ENCODE measurements at regions not wholly inside any gene's neighbourhood (a gene's known extent, or its start where the extent isn't known, plus 50 kb on each side); places are given as distances from the start of the nearest gene placed in this dataset.
"Not testable (repeated sequence)": the region's sequence is repeated elsewhere in the genome, so short reads cannot be mapped to it uniquely, and the experiment has no call there.

GRCh38 chr13:100808330-100809128 lies 133.9 kb upstream of the TMTC4 start:
- ATAC-seq (replicated peaks) = no peak
- no peak for DNase-seq
- H3K27ac Mint-ChIP-seq = no peak overlapping the region
- H3K36me3 Mint-ChIP-seq = no peaks in the 10 kb centered on the region
- no peak overlapping the region for H3K4me3 Mint-ChIP-seq
- H3K9me3 Mint-ChIP-seq = no peaks in the 10 kb centered on the region
- no peaks in the 10 kb centered on the region for H3K4me1 Mint-ChIP-seq
- H3K27me3 Mint-ChIP-seq = peaks cover 0 to 3% of the 10 kb centered on the region in 2 donors

- no peak for ATAC-seq (replicated peaks)
- DNase-seq = no peak
- H3K27ac Mint-ChIP-seq = no peak overlapping the region
Observed at GRCh38 chr13:100803091-100803490, 128.5 kb upstream of the TMTC4 start.

GRCh38 chr13:100800283-100800875 lies 125.8 kb upstream of the TMTC4 start:
- Mint-ChIP-seq H3K27me3 (no peaks in the 10 kb centered on the region), H3K9me3 (peaks cover 8 to 9% of the 10 kb centered on the region in 2 donors), H3K36me3 (no peaks in the 10 kb centered on the region), H3K4me3 (no peak overlapping the region), H3K27ac (no peak overlapping the region), H3K4me1 (no peaks in the 10 kb centered on the region)
- DNase-seq = no peak
- no peak for ATAC-seq (replicated peaks)

More at GRCh38 chr13:100803091-100803490, 128.5 kb upstream of the TMTC4 start:
- H3K4me1 Mint-ChIP-seq = no peaks in the 10 kb centered on the region
- H3K27me3 Mint-ChIP-seq = no peaks in the 10 kb centered on the region
- H3K9me3 Mint-ChIP-seq = peaks cover 0 to 4% of the 10 kb centered on the region in 2 donors
- no peak overlapping the region for H3K4me3 Mint-ChIP-seq
- no peaks in the 10 kb centered on the region for H3K36me3 Mint-ChIP-seq

DNA sequence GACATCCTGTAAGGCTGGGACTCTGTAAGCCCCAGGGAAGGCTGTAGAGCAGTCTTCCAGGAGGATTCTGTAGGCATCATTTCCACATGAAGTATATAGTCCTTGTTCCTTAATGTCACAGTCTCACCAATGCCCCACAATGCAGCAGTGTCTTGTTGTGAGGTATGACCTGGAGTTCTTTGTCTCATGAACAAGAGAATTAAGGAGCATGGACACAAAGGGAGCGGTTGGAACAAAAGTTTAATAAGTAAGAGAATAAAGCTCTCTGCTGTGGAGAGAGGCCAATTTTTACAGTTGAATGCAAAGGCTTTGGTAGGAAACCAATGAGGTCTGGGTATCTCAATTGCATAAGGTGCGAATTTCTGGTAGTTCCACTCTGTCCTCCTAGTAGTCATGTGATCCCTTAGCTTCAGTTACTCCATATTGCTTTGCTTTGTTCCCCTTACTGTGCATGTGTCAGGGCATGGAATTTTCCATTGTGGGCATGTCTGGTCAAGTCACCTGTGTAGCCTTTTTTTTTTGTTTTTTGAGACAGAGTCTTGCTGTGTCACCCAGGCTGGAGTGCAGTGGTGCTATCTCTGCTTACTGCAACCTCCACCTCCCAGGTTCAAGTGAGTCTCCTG lies 124.3 kb upstream of the TMTC4 start:
- no peaks in the 10 kb centered on the region for H3K36me3 Mint-ChIP-seq
- no peak overlapping the region for H3K4me3 Mint-ChIP-seq
- DNase-seq = no peak
- no peaks in the 10 kb centered on the region for H3K27me3 Mint-ChIP-seq
- no peak for ATAC-seq (replicated peaks)
- H3K27ac Mint-ChIP-seq = no peak overlapping the region
- no peaks in the 10 kb centered on the region for H3K4me1 Mint-ChIP-seq
- H3K9me3 Mint-ChIP-seq = peaks cover 8 to 14% of the 10 kb centered on the region in 2 donors

- H3K4me3 Mint-ChIP-seq = no peak overlapping the region
- ATAC-seq (replicated peaks) (no peak), DNase-seq (no peak)
- no peaks in the 10 kb centered on the region for H3K36me3 Mint-ChIP-seq
- H3K4me1 Mint-ChIP-seq = no peaks in the 10 kb centered on the region
- peaks cover 3 to 17% of the 10 kb centered on the region in 2 donors for H3K9me3 Mint-ChIP-seq
- H3K27me3 Mint-ChIP-seq = no peaks in the 10 kb centered on the region
- no peak overlapping the region for H3K27ac Mint-ChIP-seq
Observed at GRCh38 chr13:100797921-100798320, 123.3 kb upstream of the TMTC4 start.

DNA sequence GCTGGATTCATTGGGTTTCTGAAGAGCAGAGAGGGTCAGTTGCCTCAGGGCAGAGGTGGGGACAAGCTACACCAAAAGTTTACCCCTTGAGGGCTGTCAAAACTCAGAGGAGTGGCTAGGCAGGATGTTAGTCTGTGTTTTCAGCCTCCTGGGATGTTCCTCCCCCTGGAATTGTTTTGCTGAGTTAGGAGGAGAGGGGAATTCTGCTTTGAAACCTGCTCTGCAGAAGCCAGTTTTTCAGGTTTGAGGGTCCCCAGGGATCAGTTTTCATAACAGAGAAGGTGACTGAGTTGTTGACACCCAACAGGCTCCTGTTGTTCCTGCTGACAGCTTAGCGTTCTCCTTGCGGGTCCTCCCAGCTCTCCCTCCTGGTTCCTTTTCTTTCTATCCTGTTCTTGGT lies 121.9 kb upstream of the TMTC4 start:
- H3K4me3 Mint-ChIP-seq = no peak overlapping the region
- DNase-seq = no peak
- no peak overlapping the region for H3K27ac Mint-ChIP-seq
- no peaks in the 10 kb centered on the region for H3K36me3 Mint-ChIP-seq
- H3K4me1 Mint-ChIP-seq = no peaks in the 10 kb centered on the region
- no peak for ATAC-seq (replicated peaks)
- peaks cover 3 to 22% of the 10 kb centered on the region in 2 donors for H3K9me3 Mint-ChIP-seq
- H3K27me3 Mint-ChIP-seq = no peaks in the 10 kb centered on the region

DNA sequence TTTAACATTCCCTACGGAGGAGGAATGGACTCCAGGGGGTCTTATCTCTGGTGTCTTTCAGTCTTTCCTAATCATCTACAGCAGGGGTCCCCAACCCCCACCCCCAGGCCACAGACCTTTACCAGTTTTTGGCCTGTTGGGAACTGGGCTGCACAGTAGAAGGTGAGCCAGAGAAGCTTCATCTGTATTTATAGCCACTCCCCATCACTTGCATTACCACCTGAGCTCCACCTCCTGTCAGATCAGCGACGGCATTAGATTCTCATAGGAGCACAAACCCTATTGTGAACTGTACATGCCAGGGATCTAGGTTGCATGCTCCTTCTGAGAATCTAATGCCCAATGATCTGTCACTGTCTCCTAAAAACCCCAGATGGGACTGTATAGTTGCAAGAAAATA lies 120.0 kb upstream of the TMTC4 start:
- H3K4me1 Mint-ChIP-seq = no peaks in the 10 kb centered on the region
- H3K27ac Mint-ChIP-seq = no peak overlapping the region
- no peaks in the 10 kb centered on the region for H3K27me3 Mint-ChIP-seq
- peaks cover 3 to 22% of the 10 kb centered on the region in 2 donors for H3K9me3 Mint-ChIP-seq
- no peak overlapping the region for H3K4me3 Mint-ChIP-seq
- H3K36me3 Mint-ChIP-seq = no peaks in the 10 kb centered on the region
- ATAC-seq (replicated peaks) = no peak
- DNase-seq = no peak

- DNase-seq (no peak), ATAC-seq (replicated peaks) (no peak)
- peaks cover 13 to 14% of the 10 kb centered on the region in 2 donors for H3K27me3 Mint-ChIP-seq
- no peaks in the 10 kb centered on the region for H3K4me1 Mint-ChIP-seq
- H3K36me3 Mint-ChIP-seq = no peaks in the 10 kb centered on the region
- peaks cover 0 to 13% of the 10 kb centered on the region in 2 donors for H3K9me3 Mint-ChIP-seq
- no peak overlapping the region for H3K27ac Mint-ChIP-seq
- H3K4me3 Mint-ChIP-seq = no peak overlapping the region
Observed at GRCh38 chr13:100790405-100790804, 115.8 kb upstream of the TMTC4 start.

GRCh38 chr13:100789968-100790367 lies 115.4 kb upstream of the TMTC4 start:
- H3K36me3 Mint-ChIP-seq = no peaks in the 10 kb centered on the region
- H3K9me3 Mint-ChIP-seq = peaks cover 0 to 12% of the 10 kb centered on the region in 2 donors
- no peak overlapping the region for H3K27ac Mint-ChIP-seq
- ATAC-seq (replicated peaks) = no peak
- peaks cover 13 to 14% of the 10 kb centered on the region in 2 donors for H3K27me3 Mint-ChIP-seq
- no peaks in the 10 kb centered on the region for H3K4me1 Mint-ChIP-seq
- no peak for DNase-seq
- H3K4me3 Mint-ChIP-seq = no peak overlapping the region

DNA sequence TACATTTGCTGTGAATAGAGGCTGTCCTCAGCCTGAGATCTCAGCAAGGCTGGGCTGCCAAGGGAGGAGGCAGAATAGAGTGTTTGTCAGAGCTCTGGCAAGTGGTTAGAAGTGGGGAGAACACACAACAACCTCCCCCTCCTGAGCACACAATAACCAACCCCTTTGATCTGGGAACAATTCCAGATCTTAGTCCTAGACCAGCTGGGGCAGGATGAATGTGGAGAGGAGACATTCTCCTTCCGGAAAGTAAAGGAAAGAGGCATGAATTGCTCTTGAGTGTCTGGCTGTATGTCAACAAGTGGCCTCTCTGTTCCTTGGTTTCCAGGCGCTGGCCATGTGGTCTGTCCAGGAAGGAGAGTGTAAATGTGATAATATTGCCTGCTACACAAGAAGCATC lies 114.9 kb upstream of the TMTC4 start:
- Mint-ChIP-seq H3K4me3 (no peak overlapping the region), H3K36me3 (no peaks in the 10 kb centered on the region)

GRCh38 chr13:100789025-100789424 lies 114.4 kb upstream of the TMTC4 start:
- Mint-ChIP-seq H3K27me3 (peaks cover 13 to 14% of the 10 kb centered on the region in 2 donors), H3K36me3 (no peaks in the 10 kb centered on the region), H3K4me3 (no peak overlapping the region), H3K4me1 (no peaks in the 10 kb centered on the region), H3K27ac (no peak overlapping the region), H3K9me3 (peaks cover 0 to 10% of the 10 kb centered on the region in 2 donors)
- ATAC-seq (replicated peaks) (no peak), DNase-seq (no peak)

More for the DNA sequence above, 114.9 kb upstream of the TMTC4 start:
- Mint-ChIP-seq H3K9me3 (peaks cover 0 to 9% of the 10 kb centered on the region in 2 donors), H3K27me3 (peaks cover 13 to 14% of the 10 kb centered on the region in 2 donors), H3K27ac (no peak overlapping the region), H3K4me1 (no peaks in the 10 kb centered on the region)
- ATAC-seq (replicated peaks) (no peak), DNase-seq (no peak)

GRCh38 chr13:100788540-100788939 lies 113.9 kb upstream of the TMTC4 start:
- Mint-ChIP-seq H3K27ac (no peak overlapping the region), H3K36me3 (no peaks in the 10 kb centered on the region), H3K27me3 (peaks cover 13 to 14% of the 10 kb centered on the region in 2 donors), H3K4me3 (no peak overlapping the region), H3K9me3 (peaks cover 0 to 10% of the 10 kb centered on the region in 2 donors), H3K4me1 (no peaks in the 10 kb centered on the region)
- DNase-seq (no peak), ATAC-seq (replicated peaks) (no peak)

DNA sequence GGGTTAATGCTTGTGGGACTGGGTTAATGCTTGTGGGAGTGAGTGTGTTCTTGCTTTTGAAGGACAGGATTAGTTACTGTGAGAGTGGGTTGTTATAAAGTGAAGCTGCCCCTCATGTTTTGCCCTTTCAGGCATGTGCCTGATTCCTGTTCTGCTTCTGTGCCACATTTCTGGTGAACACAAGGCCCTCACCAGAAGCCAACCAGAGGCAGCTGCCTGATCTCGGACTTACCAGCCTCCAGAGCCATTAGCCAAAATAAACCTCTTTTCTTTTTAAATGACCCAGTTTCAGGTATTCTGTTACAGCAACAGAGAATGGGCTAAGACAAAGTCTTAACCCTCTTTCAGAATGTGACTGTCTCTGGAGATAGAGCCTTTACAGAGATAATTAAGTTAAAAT lies 113.3 kb upstream of the TMTC4 start:
- Mint-ChIP-seq H3K4me1 (no peaks in the 10 kb centered on the region), H3K36me3 (no peaks in the 10 kb centered on the region), H3K4me3 (no peak overlapping the region), H3K27ac (no peak overlapping the region), H3K27me3 (peaks cover 13 to 14% of the 10 kb centered on the region in 2 donors), H3K9me3 (peaks cover 0 to 6% of the 10 kb centered on the region in 2 donors)
- DNase-seq = no peak
- no peak for ATAC-seq (replicated peaks)

GRCh38 chr13:100776686-100777085 lies 102.1 kb upstream of the TMTC4 start:
- not testable (repeated sequence) for H3K27me3 Mint-ChIP-seq; ATAC-seq (replicated peaks); H3K36me3 Mint-ChIP-seq; H3K4me1 Mint-ChIP-seq; H3K27ac Mint-ChIP-seq; H3K4me3 Mint-ChIP-seq; DNase-seq
- H3K9me3 Mint-ChIP-seq = peaks cover 0 to 12% of the 10 kb centered on the region in 2 donors

Data from stimulated activated naive B cell treated with anti-CD40 and anti-IgM and Interleukin-4, amounts not matched to agents 10 μg/mL and 1 μg/mL and 100 μg/mL, for 72 hours (primary cell).